Heart left ventricle (tissue), 16 donors: ENCODE measurements at regions not wholly inside any gene's neighbourhood (a gene's known extent, or its start where the extent isn't known, plus 50 kb on each side); places are given as distances from the start of the nearest gene placed in this dataset.

Experiments
- ATAC-seq, 4 donors: fragments of 200-7000 bp; cut with Tn5 transposase; one replicate each; pipeline ENCODE4 v1.9.1; 2020 to 2022; ENCODE audit warnings: moderate library complexity in 4 of 4, mild to moderate bottlenecking in 3 of 4, moderate number of reproducible peaks in 1 of 4
- DNase-seq, 5 donors: peaks; one replicate each; pipeline ENCODE4 v3.0.0-alpha.2; 2020
- H3K27ac ChIP-seq, 12 donors: fragments of 200-600 bp; sonication (generic) in 4 of 12; one replicate each; pipeline versions ENCODE4 v1.5.0 to v1.8.0; 2016 to 2022; ENCODE audit warnings: mild to moderate bottlenecking in 2 of 12
- H3K27me3 ChIP-seq, 9 donors: fragments of 200-600 bp; sonication (generic) in 2 of 9; one replicate each; pipeline versions ENCODE4 v1.5.1 to v1.8.0; 2016 to 2022; ENCODE audit warnings: mild to moderate bottlenecking in 3 of 9
- H3K36me3 ChIP-seq, 9 donors: fragments of 200-600 bp; sonication (generic) in 2 of 9; one replicate each; pipeline versions ENCODE4 v1.5.0 to v1.8.0; 2018 to 2022; ENCODE audit warnings: mild to moderate bottlenecking in 2 of 9
- H3K4me1 ChIP-seq, 12 donors: fragments of 200-600 bp; sonication (generic) in 4 of 12; one replicate each; pipeline versions ENCODE4 v1.5.0 to v1.8.0; 2016 to 2022; ENCODE audit warnings: mild to moderate bottlenecking in 3 of 12
- H3K4me3 ChIP-seq, 12 donors: fragments of 200-600 bp; sonication (generic) in 4 of 12; one replicate each; pipeline versions ENCODE4 v1.5.0 to v1.8.0; 2017 to 2022; ENCODE audit warnings: mild to moderate bottlenecking in 9 of 12, moderate library complexity in 4 of 12
- H3K9me3 ChIP-seq, 12 donors: fragments of 200-600 bp; sonication (generic) in 4 of 12; one replicate each; pipeline versions ENCODE4 v1.5.0 to v1.8.0; 2016 to 2022; ENCODE audit warnings: mild to moderate bottlenecking in 1 of 12
- CTCF ChIP-seq, 12 donors: fragments of 200-600 bp; sonication (generic) in 4 of 12; IDR thresholded peaks; one replicate each; pipeline versions ENCODE4 v1.5.0 to v1.8.0; 2018 to 2022; ENCODE audit warnings: antibody characterized with exemption in 12 of 12, mild to moderate bottlenecking in 5 of 12
- POLR2A ChIP-seq, 2 donors: fragments of 450-650 bp; IDR thresholded peaks; one replicate each; pipeline ENCODE4 v1.6.1; 2017; ENCODE audit warnings: antibody characterized with exemption in 2 of 2, mild to moderate bottlenecking in 2 of 2, moderate library complexity in 2 of 2
- WGBS, 4 donors: extraction: QIAGEN DNeasy Blood & Tissue Kit in 2 of 4; methylation state at CpG; one replicate each; pipeline versions ENCODE4 v1.1.5 to v1.1.7; 2013 to 2018; 5-methylcytosine and 5-hydroxymethylcytosine counted together
- intact Hi-C, 10 donors: fragments of 100-400 bp; cut with DNase I; formaldehyde crosslinking; loops; one replicate each; pipeline versions ENCODE4 v1.11.1 to v1.14.2; 2022
- donor health status: ischemic (EF 13 %, LVEDD 7.1; RV severe dilation, severe dysfunction).
- donor health status: healthy with polysubstance abuse.
- donor health status: DM: no; HTN: yes; CAD: no.
- donor health status: DM: no; HTN: no; CAD: no.
- donor health status: ischemic (EF 25% LVEDD 6.9; RV normal size, moderate dysfunction).
- donor health status: ischemic (EF 25% LVEDD 5.7; RV mildly dilated, moderate dysfunction).
- donor health status: healthy.
- donor health status: DM: yes; HTN: yes; CAD: no.
- donor health status: ischemic (EF 35%, LVEDD 5.7; RV mildly dilated, moderate dysfunction).
- donor health status: nonischemic (EF 11% LVEDD 7.7; RV severe dilation, severe dysfunction).
- donor health status: DM: yes; HTN: yes; CAD: no.
- donor health status: PGD.
- donor health status: ischemic (EF 29% LVEDD 5.4; RV normal size, mild dysfunction).
- donor health status: nonischemic (EF 23%, LVEDD 6.1; RV moderate dilation, normal function).

DNA sequence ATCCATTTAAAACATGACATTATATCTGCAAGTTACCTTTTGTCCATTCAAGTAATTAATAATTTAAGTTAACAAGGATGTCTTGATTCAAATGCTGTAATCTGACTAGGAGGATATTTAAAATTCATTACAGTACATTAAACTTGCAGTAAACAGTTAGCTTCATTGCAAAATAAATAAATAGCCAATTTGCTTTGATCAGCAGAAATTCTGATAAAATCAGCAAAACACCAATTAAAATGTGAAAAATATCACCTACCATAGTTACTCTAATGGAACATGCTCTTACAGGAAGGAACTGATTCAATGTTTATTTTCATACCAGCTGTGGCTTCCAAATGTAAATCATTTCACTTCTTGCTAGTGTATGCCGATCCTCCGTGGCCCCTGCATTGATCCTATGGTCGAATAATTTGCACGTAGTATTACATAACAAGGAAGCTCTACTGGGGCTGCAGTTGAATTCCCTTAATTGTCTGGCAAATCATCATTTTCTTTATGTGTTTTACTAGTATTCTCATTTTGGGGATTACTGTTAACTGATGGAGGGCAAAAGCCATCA lies 150.7 kb downstream of the FOXB1 start:
- ATAC-seq: no peak
- no peak overlapping the region for H3K27ac ChIP-seq
- no peaks in the 10 kb centered on the region for H3K4me1 ChIP-seq
- H3K27me3 ChIP-seq: peaks cover 0 to 52% (median 8%) of the 10 kb centered on the region in 9 donors
- intact Hi-C loops: no loop called here
- H3K9me3 ChIP-seq: no peaks in the 10 kb centered on the region
- H3K4me3 ChIP-seq: no peak overlapping the region
- no peaks in the 10 kb centered on the region for H3K36me3 ChIP-seq
- no peak for TF ChIP-seq CTCF (IDR thresholded peaks at IDR 0.05)
- TF ChIP-seq POLR2A (IDR thresholded peaks at IDR 0.05): no peak
- WGBS, 4 donors: 45 to 63% (median 57%) methylated on average over 4 of the region's 4 CpGs
- DNase-seq: no peak

- Histone ChIP-seq H3K4me1 (no peaks in the 10 kb centered on the region), H3K27ac (no peak overlapping the region), H3K4me3 (no peak overlapping the region), H3K27me3 (peaks cover 0 to 55% (median 8%) of the 10 kb centered on the region in 9 donors), H3K9me3 (no peaks in the 10 kb centered on the region), H3K36me3 (no peaks in the 10 kb centered on the region)
- no peak for TF ChIP-seq CTCF (IDR thresholded peaks at IDR 0.05)
- WGBS, 4 donors: 48 to 61% (median 54%) methylated on average over 3 of the region's 3 CpGs
- intact Hi-C loops: no loop called here
- DNase-seq (no peak), ATAC-seq (no peak)
These were observed 151.6 kb downstream of the FOXB1 start for GRCh38 chr15:60155661-60156060.

DNA sequence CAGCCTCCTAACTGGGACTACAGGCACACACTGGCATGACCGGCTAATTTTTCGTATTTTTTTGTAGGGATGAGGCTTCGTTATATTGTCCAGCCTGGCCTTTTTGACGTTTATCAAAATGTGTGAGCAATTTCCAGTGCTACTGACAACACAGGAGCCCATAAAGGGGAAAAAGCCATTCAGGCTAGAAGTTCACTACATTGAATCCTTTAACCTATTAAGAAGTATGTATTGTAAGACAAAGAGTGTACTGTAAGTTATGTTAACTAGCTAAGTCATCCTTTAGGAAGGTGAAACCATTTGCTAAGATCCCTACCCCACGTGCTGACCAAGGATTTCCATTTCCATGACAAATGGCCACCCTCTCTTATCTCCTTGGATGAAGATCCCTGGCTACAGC lies 156.8 kb downstream of the FOXB1 start:
- DNase-seq: no peak
- ATAC-seq: no peak
- no peak overlapping the region for H3K27ac ChIP-seq
- TF ChIP-seq POLR2A (IDR thresholded peaks at IDR 0.05) (no peak), CTCF (IDR thresholded peaks at IDR 0.05) (no peak)
- no peak overlapping the region for H3K4me3 ChIP-seq
- H3K36me3 ChIP-seq: no peaks in the 10 kb centered on the region
- intact Hi-C loops: no loop called here
- H3K4me1 ChIP-seq: no peaks in the 10 kb centered on the region
- WGBS, 4 donors: 67 to 71% (median 69%) methylated on average over 5 of the region's 5 CpGs
- H3K9me3 ChIP-seq: no peaks in the 10 kb centered on the region
- H3K27me3 ChIP-seq: peaks cover 0 to 29% (median 0%) of the 10 kb centered on the region in 9 donors

DNA sequence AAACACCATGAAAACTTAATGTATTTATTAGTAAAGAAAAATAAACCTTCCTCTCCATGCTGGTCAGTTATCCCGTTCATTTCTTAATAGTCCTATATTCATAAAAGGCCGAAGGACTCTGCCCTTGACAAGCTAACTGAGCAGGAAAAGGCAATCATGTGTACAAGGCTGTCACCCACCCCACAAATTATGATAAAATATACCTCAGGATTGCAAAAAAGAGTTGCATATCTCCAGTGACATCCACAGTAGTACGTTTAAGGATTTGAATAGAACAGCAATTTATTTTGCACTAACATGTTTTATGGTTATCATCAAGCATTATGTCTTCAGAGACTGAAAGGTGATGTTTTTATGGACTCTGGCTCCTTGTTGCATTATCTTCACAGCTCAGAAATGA lies 157.6 kb downstream of the FOXB1 start:
- Histone ChIP-seq H3K4me3 (no peak overlapping the region), H3K27ac (no peak overlapping the region), H3K9me3 (no peaks in the 10 kb centered on the region), H3K4me1 (no peaks in the 10 kb centered on the region), H3K36me3 (no peaks in the 10 kb centered on the region), H3K27me3 (peaks cover 0 to 29% (median 0%) of the 10 kb centered on the region in 9 donors)
- intact Hi-C loops: no loop called here
- 68 to 76% (median 74%) methylated on average over 3 of the region's 3 CpGs for WGBS, 4 donors
- no peak for DNase-seq
- no peak for TF ChIP-seq POLR2A (IDR thresholded peaks at IDR 0.05)
- TF ChIP-seq CTCF (IDR thresholded peaks at IDR 0.05): no peak
- ATAC-seq: no peak
